Lower leg skin (tissue), 4 donors: ENCODE measurements at regions not wholly inside any gene's neighbourhood (a gene's known extent, or its start where the extent isn't known, plus 50 kb on each side); places are given as distances from the start of the nearest gene placed in this dataset.

Experiments
- DNase-seq, 2 donors: peaks; one replicate each; pipeline ENCODE4 v3.0.0-alpha.2; 2019; ENCODE audit warnings: low spot score in 2 of 2
- H3K4me3 ChIP-seq: fragments of 200-600 bp; sonication (generic); 2 replicates; pipeline ENCODE4 v1.5.1; 2017; ENCODE audit warnings: mild to moderate bottlenecking, low read depth; ENCODE audit not compliant: poor library complexity, severe bottlenecking
- CTCF ChIP-seq, 3 donors: fragments of 450-650 bp; IDR thresholded peaks; one replicate each; pipeline ENCODE4 v1.5.1; 2016; ENCODE audit warnings: antibody characterized with exemption in 3 of 3, mild to moderate bottlenecking in 3 of 3, moderate library complexity in 2 of 3
- POLR2A ChIP-seq, 2 donors: fragments of 450-650 bp; IDR thresholded peaks; one replicate each; pipeline ENCODE4 v1.6.1; 2016 to 2017; ENCODE audit warnings: antibody characterized with exemption in 2 of 2, mild to moderate bottlenecking in 1 of 2, moderate library complexity in 1 of 2
- WGBS, 2 donors: methylation state at CpG; one replicate each; pipeline ENCODE4 v1.1.5; 2018; 5-methylcytosine and 5-hydroxymethylcytosine counted together
- intact Hi-C: fragments of 100-400 bp; cut with DNase I; formaldehyde crosslinking; loops from one replicate; pipeline ENCODE4 v1.15.0; 2023; ENCODE audit warnings: low total_unique reads

- WGBS, 2 donors, result 30 to 43% methylated on average over 1 of the region's 1 CpG
- intact Hi-C loops, result no loop called here
- no peak for DNase-seq
These were observed 411.3 kb downstream of the SLITRK1 start for GRCh38 chr13:83471011-83471410.

GRCh38 chr13:83470133-83470797, 412.0 kb downstream of the SLITRK1 start:
- 82% methylated on average over 4 of the region's 4 CpGs for WGBS, 2 donors
- TF ChIP-seq CTCF (IDR thresholded peaks at IDR 0.05) (no peak), POLR2A (IDR thresholded peaks at IDR 0.05) (no peak)

More at GRCh38 chr13:83471011-83471410, 411.3 kb downstream of the SLITRK1 start:
- TF ChIP-seq POLR2A (IDR thresholded peaks at IDR 0.05) (no peak), CTCF (IDR thresholded peaks at IDR 0.05) (no peak)
- no peak overlapping the region for H3K4me3 ChIP-seq

GRCh38 chr13:83453723-83454122, 428.6 kb downstream of the SLITRK1 start:
- no peak overlapping the region for H3K4me3 ChIP-seq
- intact Hi-C loops, result no loop called here
- TF ChIP-seq POLR2A (IDR thresholded peaks at IDR 0.05), result no peak
- TF ChIP-seq CTCF (IDR thresholded peaks at IDR 0.05), result no peak
- WGBS, 2 donors, result 91 to 96% methylated on average over 11 of the region's 11 CpGs
- DNase-seq, result no peak

More at GRCh38 chr13:83470133-83470797, 412.0 kb downstream of the SLITRK1 start:
- intact Hi-C loops, result no loop called here
- no peak for DNase-seq
- no peak overlapping the region for H3K4me3 ChIP-seq

- 92 to 95% methylated on average over 13 of the region's 13 CpGs for WGBS, 2 donors
These were observed 429.0 kb downstream of the SLITRK1 start for GRCh38 chr13:83453300-83453699.

GRCh38 chr13:83452292-83452950, 429.9 kb downstream of the SLITRK1 start:
- 95 to 96% methylated on average over 26 of the region's 26 CpGs for WGBS, 2 donors
- H3K4me3 ChIP-seq, result no peak overlapping the region
- DNase-seq, result no peak
- intact Hi-C loops, result no loop called here
- no peak for TF ChIP-seq CTCF (IDR thresholded peaks at IDR 0.05)
- TF ChIP-seq POLR2A (IDR thresholded peaks at IDR 0.05), result no peak

More at GRCh38 chr13:83453300-83453699, 429.0 kb downstream of the SLITRK1 start:
- no peak for TF ChIP-seq POLR2A (IDR thresholded peaks at IDR 0.05)
- intact Hi-C loops, result no loop called here
- H3K4me3 ChIP-seq, result no peak overlapping the region
- DNase-seq, result no peak

GRCh38 chr13:83450591-83450990, 431.7 kb downstream of the SLITRK1 start:
- DNase-seq, result no peak
- no peak overlapping the region for H3K4me3 ChIP-seq
- intact Hi-C loops, result no loop called here
- TF ChIP-seq POLR2A (IDR thresholded peaks at IDR 0.05) (no peak), CTCF (IDR thresholded peaks at IDR 0.05) (no peak)
- WGBS, 2 donors, result 48 to 52% methylated on average over 2 of the region's 2 CpGs
